HepG2 (cell line): ENCODE measurements at regions not wholly inside any gene's neighbourhood (a gene's known extent, or its start where the extent isn't known, plus 50 kb on each side); places are given as distances from the start of the nearest gene placed in this dataset.

Experiments
- ATAC-seq: fragments of 200-7000 bp; cut with Tn5 transposase; 3 replicates; pipeline ENCODE4 v1.9.1; 2020; ENCODE audit warnings: mild to moderate bottlenecking, moderate library complexity
- BruUV-seq: library from RNA; stranded (reverse); fragments of 400-500 nt; replicated peaks from 2 replicates; lab custom pipeline; 2021; lab: Mats Ljungman, UMichigan
- CTCF ChIA-PET: fragments of 300-600 bp; formaldehyde crosslinking; extraction: SDS; loops from one replicate; lab custom pipeline; 2021; ENCODE audit warnings: low total read pairs, inconsistent platforms, low intra/inter-chr PET ratio; lab: Yijun Ruan, JAX
- POLR2A ChIA-PET: fragments of 350-600 bp; sonication (Branson Sonifier 250); formaldehyde crosslinking; loops from one replicate; lab custom pipeline; 2020; ENCODE audit warnings: antibody characterized with exemption, inconsistent platforms; lab: Yijun Ruan, JAX
- DNase-seq: peaks from one replicate; pipeline ENCODE4 v3.0.0-alpha.2; 2015; ENCODE audit warnings: low spot score
- FAIRE-seq: peaks from 3 replicates; lab custom pipeline; 2011; peaks lifted over from hg19 to GRCh38; lab: Jason Lieb, UNC
- H2AFZ ChIP-seq: one replicate; pipeline ENCODE4 v1.6.1; 2011; ENCODE audit warnings: low read length, inconsistent platforms
- H3K27ac ChIP-seq: fragments of 300-600 bp; 3 replicates; pipeline ENCODE4 v1.8.0; 2011; ENCODE audit warnings: mixed run types, mild to moderate bottlenecking, mixed read lengths, low read length, inconsistent platforms; ENCODE audit not compliant: insufficient read depth; ENCODE audit errors: extremely low read length
- H3K27me3 ChIP-seq, 2 experiments: fragments of 200-600 bp in 1 of 2; 2 replicates in 1 of 2; 3 replicates in 1 of 2; pipeline versions ENCODE4 v1.6.0 to v1.8.0; 2011; ENCODE audit warnings: low read length in 2 of 2, mild to moderate bottlenecking in 2 of 2, moderate library complexity in 2 of 2, inconsistent platforms in 1 of 2; ENCODE audit not compliant: insufficient read depth in 2 of 2, control insufficient read depth in 1 of 2
- H3K36me3 ChIP-seq, 2 experiments: fragments of 200-600 bp in 1 of 2; replicated peaks in 1 of 2; 2 replicates in 1 of 2; 3 replicates in 1 of 2; pipeline versions ENCODE4 v1.5.1 to v1.8.0; 2011; ENCODE audit warnings: low read length in 2 of 2, inconsistent platforms in 1 of 2; ENCODE audit not compliant: insufficient read depth in 2 of 2, control insufficient read depth in 1 of 2
- H3K4me1 ChIP-seq: 2 replicates; pipeline ENCODE4 v1.5.1; 2012; ENCODE audit warnings: low read length, inconsistent platforms; ENCODE audit not compliant: insufficient read depth
- H3K4me2 ChIP-seq: 2 replicates; pipeline ENCODE4 v1.6.0; 2011; ENCODE audit warnings: low read depth, low read length, inconsistent platforms
- H3K4me3 ChIP-seq, 3 experiments: fragments of 200-600 bp in 1 of 3; sonication (generic), shearing (Covaris generic) in 1 of 3; replicated peaks in 1 of 3; 2 replicates each; pipeline ENCODE4 v1.5.1; 2011 to 2016; ENCODE audit warnings: low read length in 3 of 3, inconsistent platforms in 2 of 3, low read depth in 2 of 3, mild to moderate bottlenecking in 2 of 3, control low read depth in 1 of 3, mixed read lengths in 1 of 3; ENCODE audit not compliant: insufficient read depth in 1 of 3
- H3K79me2 ChIP-seq: one replicate; pipeline ENCODE4 v1.6.1; 2011; ENCODE audit warnings: low read length, inconsistent platforms; ENCODE audit not compliant: insufficient read depth
- H3K9ac ChIP-seq: 2 replicates; pipeline ENCODE4 v1.6.0; 2011; ENCODE audit warnings: mild to moderate bottlenecking, low read depth, low read length, inconsistent platforms; ENCODE audit not compliant: insufficient read depth
- H3K9me3 ChIP-seq: 2 replicates; pipeline ENCODE4 v1.5.1; 2012; ENCODE audit warnings: mild to moderate bottlenecking, low read length
- H4K20me1 ChIP-seq: 2 replicates; pipeline ENCODE4 v1.6.0; 2011; ENCODE audit warnings: inconsistent platforms, mild to moderate bottlenecking, low read length, moderate library complexity; ENCODE audit not compliant: insufficient read depth
- ATF7 ChIP-seq, 2 experiments: fragments of 450-650 bp in 1 of 2; sonication (generic) in 1 of 2; formaldehyde crosslinking in 1 of 2; IDR thresholded peaks; 2 replicates each; pipeline versions ENCODE4 v1.4.0 to v1.6.1; 2016 to 2020; ENCODE audit warnings: antibody characterized with exemption in 1 of 2, mild to moderate bottlenecking in 1 of 2, missing genetic modification reagents in 1 of 2
- CBFB ChIP-seq: sonication (generic); formaldehyde crosslinking; IDR thresholded peaks from 2 replicates; pipeline ENCODE4 v1.4.0; 2020; ENCODE audit warnings: missing genetic modification reagents
- EEA1 ChIP-seq: sonication (generic); formaldehyde crosslinking; IDR thresholded peaks from 2 replicates; pipeline ENCODE4 v1.5.1; 2020; ENCODE audit warnings: mild to moderate bottlenecking, missing genetic modification reagents, borderline replicate concordance
- HDAC1 ChIP-seq: sonication (generic); formaldehyde crosslinking; IDR thresholded peaks from 2 replicates; pipeline ENCODE4 v1.5.1; 2020; ENCODE audit warnings: mild to moderate bottlenecking, missing genetic modification reagents
- HNRNPLL ChIP-seq: fragments of 200-400 bp; formaldehyde crosslinking; IDR thresholded peaks from 2 replicates; pipeline ENCODE4 v1.6.1; 2017; ENCODE audit warnings: mild to moderate bottlenecking, low read depth, low read length; ENCODE audit not compliant: poor library complexity, severe bottlenecking
- KDM4B ChIP-seq: sonication (generic); formaldehyde crosslinking; IDR thresholded peaks from 2 replicates; pipeline ENCODE4 v1.4.0; 2020; ENCODE audit warnings: missing genetic modification reagents
- MIXL1 ChIP-seq: IDR thresholded peaks from 2 replicates; pipeline ENCODE4 v1.6.1; 2016
- REPIN1 ChIP-seq: sonication (generic); formaldehyde crosslinking; IDR thresholded peaks from 2 replicates; pipeline ENCODE4 v1.8.0; 2022; ENCODE audit warnings: missing genetic modification reagents, low read depth, mild to moderate bottlenecking, borderline replicate concordance
- ZFP37 ChIP-seq: sonication (generic); formaldehyde crosslinking; IDR thresholded peaks from 2 replicates; pipeline ENCODE4 v1.4.0; 2020; ENCODE audit warnings: missing genetic modification reagents, borderline replicate concordance
- ZNF30 ChIP-seq: sonication (generic); formaldehyde crosslinking; IDR thresholded peaks from 2 replicates; pipeline ENCODE4 v1.5.0; 2020; ENCODE audit warnings: mild to moderate bottlenecking, missing genetic modification reagents
- ZNF7 ChIP-seq: IDR thresholded peaks from 2 replicates; pipeline ENCODE4 v1.6.1; 2016; ENCODE audit warnings: missing biosample characterization, missing genetic modification reagents
- ZNF768 ChIP-seq: sonication (generic); formaldehyde crosslinking; IDR thresholded peaks from 2 replicates; pipeline ENCODE4 v1.4.0; 2020; ENCODE audit warnings: missing genetic modification reagents
- WGBS: methylation state at CpG from one replicate; pipeline ENCODE4 v1.1.6; 2017; ENCODE audit warnings: low lambda C conversion rate; 5-methylcytosine and 5-hydroxymethylcytosine counted together
- in situ Hi-C: cut with HindIII; loops from 2 replicates; pipeline ENCODE4 v1.10.0; 2017; ENCODE audit warnings: low pct_unique_long_range_greater_than_20kb; ENCODE audit not compliant: extremely low pct_ligation_motif_present
- intact Hi-C: fragments of 100-400 bp; cut with micrococcal nuclease; formaldehyde crosslinking; loops from one replicate; pipeline ENCODE4 v1.10.0; 2022; ENCODE audit not compliant: unreplicated experiment
- TF ChIP-seq, protein P1 (sequence below): sonication (generic); formaldehyde crosslinking; IDR thresholded peaks from 2 replicates; pipeline ENCODE4 v1.4.0; 2020; ENCODE audit warnings: missing genetic modification reagents; ENCODE audit errors: not compliant biosample characterization
- TF ChIP-seq, protein P2 (sequence below): sonication (generic); formaldehyde crosslinking; IDR thresholded peaks from 2 replicates; pipeline ENCODE4 v1.9.0; 2021; ENCODE audit warnings: missing genetic modification reagents, mild to moderate bottlenecking, borderline replicate concordance
- TF ChIP-seq, protein P3 (sequence below): sonication (generic); formaldehyde crosslinking; conservative IDR thresholded peaks from 2 replicates; pipeline ENCODE4 v1.8.1; 2023; ENCODE audit warnings: missing genetic modification reagents

DNA sequence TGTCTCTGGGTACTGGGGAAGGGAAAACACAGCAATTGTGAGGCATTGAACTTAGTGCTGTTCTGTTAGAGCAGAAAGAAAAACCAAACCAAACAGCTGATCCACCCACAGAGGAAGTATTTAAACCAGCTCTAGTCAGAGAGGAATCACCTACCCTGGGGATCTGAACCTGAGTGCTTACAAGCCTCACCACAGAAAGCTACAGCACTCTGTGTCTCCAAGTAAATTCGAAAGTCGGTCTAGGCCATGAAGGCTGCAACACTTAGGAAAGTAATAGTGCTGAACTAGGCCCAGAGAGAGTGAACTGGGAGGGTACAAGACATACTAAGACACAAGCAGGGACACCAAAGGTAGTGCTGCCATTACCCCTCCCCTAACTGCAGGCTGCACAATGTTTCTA lies 142.2 kb upstream of the CXorf51A start:
- Histone ChIP-seq H3K9me3 (peaks cover 52% of the 10 kb centered on the region), H4K20me1 (no peaks in the 10 kb centered on the region), H3K79me2 (no peaks in the 10 kb centered on the region), H3K27me3 (no peaks in the 10 kb centered on the region), H2AFZ (no peak overlapping the region), H3K9ac (no peak overlapping the region), H3K4me1 (no peaks in the 10 kb centered on the region), H3K4me2 (no peak overlapping the region), H3K36me3 (no peaks in the 10 kb centered on the region), H3K4me3 (no peak overlapping the region), H3K27ac (no peak overlapping the region)
- no peak for FAIRE-seq
- DNase-seq: no peak
- POLR2A ChIA-PET: no interaction called here
- ATAC-seq: no peak
- no TSS peak for BruUV-seq
- TF ChIP-seq REPIN1 (CRISPR knock-in tag) (no peak), EEA1 (no peak), HNRNPLL (no peak), ZNF30 (CRISPR knock-in tag) (no peak), CBFB (CRISPR knock-in tag) (no peak), KDM4B (no peak), HDAC1 (CRISPR knock-in tag) (no peak), ZNF7 (CRISPR knock-in tag) (no peak), ZFP37 (no peak), MIXL1 (CRISPR knock-in tag) (no peak), ZNF768 (CRISPR knock-in tag) (no peak), ATF7 (IDR thresholded peaks at IDR 0.05) (no peak), ATF7 (CRISPR knock-in tag; IDR thresholded peaks at IDR 0.05) (no peak)
- TF ChIP-seq, protein P1, sequence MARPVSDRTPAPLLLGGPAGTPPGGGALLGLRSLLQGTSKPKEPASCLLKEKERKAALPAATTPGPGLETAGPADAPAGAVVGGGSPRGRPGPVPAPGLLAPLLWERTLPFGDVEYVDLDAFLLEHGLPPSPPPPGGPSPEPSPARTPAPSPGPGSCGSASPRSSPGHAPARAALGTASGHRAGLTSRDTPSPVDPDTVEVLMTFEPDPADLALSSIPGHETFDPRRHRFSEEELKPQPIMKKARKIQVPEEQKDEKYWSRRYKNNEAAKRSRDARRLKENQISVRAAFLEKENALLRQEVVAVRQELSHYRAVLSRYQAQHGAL (CRISPR knock-in tag): no peak
- TF ChIP-seq, protein P2, sequence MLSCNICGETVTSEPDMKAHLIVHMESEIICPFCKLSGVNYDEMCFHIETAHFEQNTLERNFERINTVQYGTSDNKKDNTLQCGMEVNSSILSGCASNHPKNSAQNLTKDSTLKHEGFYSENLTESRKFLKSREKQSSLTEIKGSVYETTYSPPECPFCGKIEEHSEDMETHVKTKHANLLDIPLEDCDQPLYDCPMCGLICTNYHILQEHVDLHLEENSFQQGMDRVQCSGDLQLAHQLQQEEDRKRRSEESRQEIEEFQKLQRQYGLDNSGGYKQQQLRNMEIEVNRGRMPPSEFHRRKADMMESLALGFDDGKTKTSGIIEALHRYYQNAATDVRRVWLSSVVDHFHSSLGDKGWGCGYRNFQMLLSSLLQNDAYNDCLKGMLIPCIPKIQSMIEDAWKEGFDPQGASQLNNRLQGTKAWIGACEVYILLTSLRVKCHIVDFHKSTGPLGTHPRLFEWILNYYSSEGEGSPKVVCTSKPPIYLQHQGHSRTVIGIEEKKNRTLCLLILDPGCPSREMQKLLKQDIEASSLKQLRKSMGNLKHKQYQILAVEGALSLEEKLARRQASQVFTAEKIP: no peak
- TF ChIP-seq, protein P3, sequence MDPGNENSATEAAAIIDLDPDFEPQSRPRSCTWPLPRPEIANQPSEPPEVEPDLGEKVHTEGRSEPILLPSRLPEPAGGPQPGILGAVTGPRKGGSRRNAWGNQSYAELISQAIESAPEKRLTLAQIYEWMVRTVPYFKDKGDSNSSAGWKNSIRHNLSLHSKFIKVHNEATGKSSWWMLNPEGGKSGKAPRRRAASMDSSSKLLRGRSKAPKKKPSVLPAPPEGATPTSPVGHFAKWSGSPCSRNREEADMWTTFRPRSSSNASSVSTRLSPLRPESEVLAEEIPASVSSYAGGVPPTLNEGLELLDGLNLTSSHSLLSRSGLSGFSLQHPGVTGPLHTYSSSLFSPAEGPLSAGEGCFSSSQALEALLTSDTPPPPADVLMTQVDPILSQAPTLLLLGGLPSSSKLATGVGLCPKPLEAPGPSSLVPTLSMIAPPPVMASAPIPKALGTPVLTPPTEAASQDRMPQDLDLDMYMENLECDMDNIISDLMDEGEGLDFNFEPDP (CRISPR knock-in tag): no peak
- intact Hi-C loops (no loop called here), in situ Hi-C loops (no loop called here)
- CTCF ChIA-PET: no interaction called here
- WGBS: 0% methylated on average over 2 of the region's 2 CpGs
